Kidney epithelial cell (primary cell): ENCODE measurements at regions not wholly inside any gene's neighbourhood (a gene's known extent, or its start where the extent isn't known, plus 50 kb on each side); places are given as distances from the start of the nearest gene placed in this dataset.

Source experiments
- DNase-seq: peaks from one replicate; pipeline ENCODE4 v3.0.0-alpha.2; 2010; ENCODE audit warnings: low read depth
- H3K27me3 ChIP-seq: 2 replicates; pipeline ENCODE4 v1.6.0; 2011; ENCODE audit warnings: low read length; ENCODE audit not compliant: control insufficient read depth, insufficient read depth
- H3K36me3 ChIP-seq: 2 replicates; pipeline ENCODE4 v1.5.1; 2011; ENCODE audit warnings: low read length; ENCODE audit not compliant: control insufficient read depth, insufficient read depth
- H3K4me3 ChIP-seq: 2 replicates; pipeline ENCODE4 v1.5.1; 2011; ENCODE audit warnings: low read depth, mild to moderate bottlenecking, control low read depth, low read length
- CTCF ChIP-seq: IDR thresholded peaks from 2 replicates; pipeline ENCODE4 v1.5.1; 2011; ENCODE audit warnings: mild to moderate bottlenecking, moderate library complexity, low read length, control low read depth, inconsistent platforms; ENCODE audit not compliant: insufficient read depth, poor library complexity, severe bottlenecking

- no peaks in the 10 kb centered on the region for H3K27me3 ChIP-seq
- no peak for TF ChIP-seq CTCF
- DNase-seq: no peak
- H3K4me3 ChIP-seq: no peak overlapping the region
- H3K36me3 ChIP-seq: no peaks in the 10 kb centered on the region
Measured at GRCh38 chr5:169512385-169512784, 71.2 kb upstream of the SPDL1 start.

- TF ChIP-seq CTCF: peak; percentile 20
- H3K36me3 ChIP-seq: no peaks in the 10 kb centered on the region
- H3K27me3 ChIP-seq: no peaks in the 10 kb centered on the region
Measured at GRCh38 chr5:169511708-169512107, 71.9 kb upstream of the SPDL1 start.

GRCh38 chr5:169507051-169507450 lies 76.5 kb upstream of the SPDL1 start:
- Histone ChIP-seq H3K27me3 (peaks cover 2% of the 10 kb centered on the region), H3K4me3 (no peak overlapping the region), H3K36me3 (no peaks in the 10 kb centered on the region)
- TF ChIP-seq CTCF: no peak
- DNase-seq: no peak

More at GRCh38 chr5:169511708-169512107, 71.9 kb upstream of the SPDL1 start:
- DNase-seq: no peak
- H3K4me3 ChIP-seq: no peak overlapping the region

- Histone ChIP-seq H3K36me3 (no peaks in the 10 kb centered on the region), H3K27me3 (peaks cover 2% of the 10 kb centered on the region), H3K4me3 (no peak overlapping the region)
- no peak for DNase-seq
- TF ChIP-seq CTCF: no peak
Measured at GRCh38 chr5:169503886-169504285, 79.7 kb upstream of the SPDL1 start.

GRCh38 chr5:169499990-169500505 lies 83.5 kb upstream of the SPDL1 start:
- no peak for TF ChIP-seq CTCF
- DNase-seq: no peak
- H3K4me3 ChIP-seq: no peak overlapping the region
- no peaks in the 10 kb centered on the region for H3K36me3 ChIP-seq
- no peaks in the 10 kb centered on the region for H3K27me3 ChIP-seq

GRCh38 chr5:169496878-169497277 lies 86.7 kb upstream of the SPDL1 start:
- Histone ChIP-seq H3K4me3 (no peak overlapping the region), H3K36me3 (no peaks in the 10 kb centered on the region), H3K27me3 (no peaks in the 10 kb centered on the region)
- no peak for TF ChIP-seq CTCF
- no peak for DNase-seq
